ENCODE measurements at regions not wholly inside any gene's neighbourhood (a gene's known extent, or its start where the extent isn't known, plus 50 kb on each side); places are given as distances from the start of the nearest gene placed in this dataset.

GRCh38 chr19:7417671-7418324, 69.1 kb downstream of the ARHGEF18 start:
- Histone ChIP-seq H3K4me2 (ENCODE audit: low read depth, low read length, poor library complexity, severe bottlenecking) (no peak overlapping the region), H3K9ac (ENCODE audit: low read length) (no peak overlapping the region), H3K4me3 (ENCODE audit: low read length) (no peak overlapping the region), H3K4me1 (ENCODE audit: low read length) (no peaks in the 10 kb centered on the region), H3K27me3 (ENCODE audit: low read length) (no peaks in the 10 kb centered on the region), H3K79me2 (ENCODE audit: low read length) (peaks cover 48% of the 10 kb centered on the region), H3K9me3 (ENCODE audit: low read length) (no peaks in the 10 kb centered on the region), H3K36me3 (ENCODE audit: insufficient read depth, low read length) (no peaks in the 10 kb centered on the region), H3K27ac (ENCODE audit: low read length) (no peak overlapping the region), H2AFZ (ENCODE audit: low read length) (no peak overlapping the region), H3K9me2 (replicated peaks; ENCODE audit: insufficient read depth, low read length) (no peaks in the 10 kb centered on the region), H4K20me1 (ENCODE audit: insufficient read depth, low read depth, low read length) (0 out of 2 replicates have a peak, but pooled peaks cover 8% of the 10 kb centered on the region)
- no peak for DNase-seq

GRCh38 chr19:7418596-7418995, 69.9 kb downstream of the ARHGEF18 start:
- no peak overlapping the region for H3K9ac ChIP-seq (ENCODE audit: low read length)
- H3K27me3 ChIP-seq (ENCODE audit: low read length) = no peaks in the 10 kb centered on the region
- H3K4me3 ChIP-seq (ENCODE audit: low read length) = no peak overlapping the region
- H3K4me1 ChIP-seq (ENCODE audit: low read length) = no peaks in the 10 kb centered on the region
- peaks cover 49% of the 10 kb centered on the region for H3K79me2 ChIP-seq (ENCODE audit: low read length)
- no peaks in the 10 kb centered on the region for H3K9me2 ChIP-seq (replicated peaks; ENCODE audit: insufficient read depth, low read length)
- 0 out of 2 replicates have a peak, but pooled peaks cover 8% of the 10 kb centered on the region for H4K20me1 ChIP-seq (ENCODE audit: insufficient read depth, low read depth, low read length)
- H3K27ac ChIP-seq (ENCODE audit: low read length) = no peak overlapping the region
- H3K36me3 ChIP-seq (ENCODE audit: insufficient read depth, low read length) = no peaks in the 10 kb centered on the region
- no peak overlapping the region for H2AFZ ChIP-seq (ENCODE audit: low read length)
- H3K9me3 ChIP-seq (ENCODE audit: low read length) = no peaks in the 10 kb centered on the region
- no peak for DNase-seq
- H3K4me2 ChIP-seq (ENCODE audit: low read depth, low read length, poor library complexity, severe bottlenecking) = no peak overlapping the region

GRCh38 chr19:7419153-7419552, 69.7 kb downstream of the PEX11G start:
- no peak overlapping the region for H3K4me2 ChIP-seq (ENCODE audit: low read depth, low read length, poor library complexity, severe bottlenecking)
- no peaks in the 10 kb centered on the region for H3K27me3 ChIP-seq (ENCODE audit: low read length)
- no peaks in the 10 kb centered on the region for H3K9me2 ChIP-seq (replicated peaks; ENCODE audit: insufficient read depth, low read length)
- DNase-seq = no peak
- no peak overlapping the region for H3K4me3 ChIP-seq (ENCODE audit: low read length)
- H3K79me2 ChIP-seq (ENCODE audit: low read length) = peaks cover 45% of the 10 kb centered on the region
- H4K20me1 ChIP-seq (ENCODE audit: insufficient read depth, low read depth, low read length) = 0 out of 2 replicates have a peak, but pooled peaks cover 8% of the 10 kb centered on the region
- H3K27ac ChIP-seq (ENCODE audit: low read length) = no peak overlapping the region
- no peaks in the 10 kb centered on the region for H3K9me3 ChIP-seq (ENCODE audit: low read length)
- H3K4me1 ChIP-seq (ENCODE audit: low read length) = no peaks in the 10 kb centered on the region
- no peaks in the 10 kb centered on the region for H3K36me3 ChIP-seq (ENCODE audit: insufficient read depth, low read length)
- no peak overlapping the region for H3K9ac ChIP-seq (ENCODE audit: low read length)
- no peak overlapping the region for H2AFZ ChIP-seq (ENCODE audit: low read length)

- H3K9me3 ChIP-seq (ENCODE audit: low read length) = no peaks in the 10 kb centered on the region
- no peaks in the 10 kb centered on the region for H3K27me3 ChIP-seq (ENCODE audit: low read length)
- H3K27ac ChIP-seq (ENCODE audit: low read length) = no peak overlapping the region
- no peak overlapping the region for H3K9ac ChIP-seq (ENCODE audit: low read length)
- H3K4me2 ChIP-seq (ENCODE audit: low read depth, low read length, poor library complexity, severe bottlenecking) = no peak overlapping the region
- no peaks in the 10 kb centered on the region for H3K9me2 ChIP-seq (replicated peaks; ENCODE audit: insufficient read depth, low read length)
- no peak overlapping the region for H2AFZ ChIP-seq (ENCODE audit: low read length)
- 0 out of 2 replicates have a peak, but pooled peaks cover 8% of the 10 kb centered on the region for H4K20me1 ChIP-seq (ENCODE audit: insufficient read depth, low read depth, low read length)
- H3K4me3 ChIP-seq (ENCODE audit: low read length) = no peak overlapping the region
- H3K36me3 ChIP-seq (ENCODE audit: insufficient read depth, low read length) = no peaks in the 10 kb centered on the region
- H3K79me2 ChIP-seq (ENCODE audit: low read length) = peaks cover 45% of the 10 kb centered on the region
- DNase-seq = no peak
- H3K4me1 ChIP-seq (ENCODE audit: low read length) = no peaks in the 10 kb centered on the region
Measured at GRCh38 chr19:7419777-7420439, 68.9 kb downstream of the PEX11G start.

DNA sequence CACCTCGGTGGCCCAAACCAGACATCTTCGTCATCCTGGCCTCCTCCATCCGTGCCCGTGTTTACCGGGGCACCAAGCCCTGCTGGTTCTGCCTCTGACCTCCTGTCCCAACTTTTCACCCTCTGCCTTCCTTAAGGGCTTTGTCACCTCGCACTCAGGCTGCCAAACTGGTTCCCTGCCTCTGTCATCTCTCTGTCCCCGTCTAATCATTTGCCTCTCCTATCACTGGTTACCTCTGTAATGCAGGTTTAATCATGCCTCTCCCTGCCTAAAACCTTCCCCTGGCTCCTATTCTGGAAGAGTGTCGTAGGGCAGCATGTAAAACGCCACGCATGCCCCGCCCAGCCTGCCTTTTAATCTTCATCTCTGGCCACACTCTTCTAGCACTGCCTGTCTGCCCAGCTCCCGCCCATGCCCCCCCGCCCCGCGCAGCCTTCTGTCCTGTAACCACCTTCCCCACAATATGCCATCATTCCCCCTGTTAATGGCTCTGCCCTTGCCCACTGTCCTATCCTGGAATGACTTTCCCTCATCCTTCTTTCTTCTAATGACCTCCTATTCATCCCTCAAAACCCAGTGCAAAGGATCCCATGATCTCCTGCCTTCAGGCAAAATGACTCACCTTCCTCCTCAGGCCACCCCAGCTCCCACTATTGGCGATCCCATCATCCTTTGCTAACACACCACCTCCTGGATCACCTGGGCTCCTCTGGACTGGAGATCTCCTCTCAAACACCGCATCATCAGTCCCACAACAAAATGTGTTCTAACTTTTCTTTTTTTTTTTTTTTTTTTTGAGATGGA, 66.7 kb downstream of the PEX11G start:
- H3K9me2 ChIP-seq (replicated peaks; ENCODE audit: insufficient read depth, low read length) = no peaks in the 10 kb centered on the region
- H3K4me3 ChIP-seq (ENCODE audit: low read length) = no peak overlapping the region
- 0 out of 2 replicates have a peak, but pooled peaks cover 12% of the 10 kb centered on the region for H4K20me1 ChIP-seq (ENCODE audit: insufficient read depth, low read depth, low read length)
- no peaks in the 10 kb centered on the region for H3K36me3 ChIP-seq (ENCODE audit: insufficient read depth, low read length)
- no peak overlapping the region for H2AFZ ChIP-seq (ENCODE audit: low read length)
- no peaks in the 10 kb centered on the region for H3K4me1 ChIP-seq (ENCODE audit: low read length)
- H3K27me3 ChIP-seq (ENCODE audit: low read length) = no peaks in the 10 kb centered on the region
- H3K27ac ChIP-seq (ENCODE audit: low read length) = no peak overlapping the region
- H3K4me2 ChIP-seq (ENCODE audit: low read depth, low read length, poor library complexity, severe bottlenecking) = no peak overlapping the region
- H3K9me3 ChIP-seq (ENCODE audit: low read length) = no peaks in the 10 kb centered on the region
- DNase-seq = no peak
- peaks cover 42% of the 10 kb centered on the region for H3K79me2 ChIP-seq (ENCODE audit: low read length)
- H3K9ac ChIP-seq (ENCODE audit: low read length) = no peak overlapping the region
